ENCODE measurements at regions not wholly inside any gene's neighbourhood (a gene's known extent, or its start where the extent isn't known, plus 50 kb on each side); places are given as distances from the start of the nearest gene placed in this dataset.

DNA sequence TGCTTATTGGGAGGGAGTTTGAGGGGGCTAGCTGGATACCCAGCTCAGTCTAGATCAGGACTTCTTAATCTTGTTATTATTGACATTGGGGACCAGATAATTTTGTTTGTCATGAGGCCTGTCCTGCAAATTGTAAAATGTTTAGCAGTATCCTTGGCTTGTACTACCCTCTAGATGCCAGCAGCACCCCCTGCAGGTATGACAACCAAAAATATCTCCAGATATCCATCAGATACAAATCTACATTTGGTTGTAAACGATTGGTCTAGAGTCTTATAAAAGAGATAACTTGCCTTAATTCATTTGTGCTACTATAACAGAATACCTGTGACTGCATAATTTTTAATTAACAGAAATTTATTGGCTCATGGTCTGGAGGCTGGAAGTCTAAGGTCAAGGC is 1232.2 kb downstream of the XPNPEP1 start:
- TF ChIP-seq, protein P1, sequence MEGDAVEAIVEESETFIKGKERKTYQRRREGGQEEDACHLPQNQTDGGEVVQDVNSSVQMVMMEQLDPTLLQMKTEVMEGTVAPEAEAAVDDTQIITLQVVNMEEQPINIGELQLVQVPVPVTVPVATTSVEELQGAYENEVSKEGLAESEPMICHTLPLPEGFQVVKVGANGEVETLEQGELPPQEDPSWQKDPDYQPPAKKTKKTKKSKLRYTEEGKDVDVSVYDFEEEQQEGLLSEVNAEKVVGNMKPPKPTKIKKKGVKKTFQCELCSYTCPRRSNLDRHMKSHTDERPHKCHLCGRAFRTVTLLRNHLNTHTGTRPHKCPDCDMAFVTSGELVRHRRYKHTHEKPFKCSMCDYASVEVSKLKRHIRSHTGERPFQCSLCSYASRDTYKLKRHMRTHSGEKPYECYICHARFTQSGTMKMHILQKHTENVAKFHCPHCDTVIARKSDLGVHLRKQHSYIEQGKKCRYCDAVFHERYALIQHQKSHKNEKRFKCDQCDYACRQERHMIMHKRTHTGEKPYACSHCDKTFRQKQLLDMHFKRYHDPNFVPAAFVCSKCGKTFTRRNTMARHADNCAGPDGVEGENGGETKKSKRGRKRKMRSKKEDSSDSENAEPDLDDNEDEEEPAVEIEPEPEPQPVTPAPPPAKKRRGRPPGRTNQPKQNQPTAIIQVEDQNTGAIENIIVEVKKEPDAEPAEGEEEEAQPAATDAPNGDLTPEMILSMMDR (conservative IDR thresholded peaks at IDR 0.05; ENCODE audit: low read depth, low read length) = no peak
- no peak for TF ChIP-seq CEBPB (IDR thresholded peaks at IDR 0.05; ENCODE audit: low read depth, low read length)
- TF ChIP-seq POLR2A (IDR thresholded peaks at IDR 0.05; ENCODE audit: low read depth, low read length) = no peak

Data from IMR-90 (cell line).